Esophagus muscularis mucosa (tissue), 3 donors: ENCODE measurements at regions not wholly inside any gene's neighbourhood (a gene's known extent, or its start where the extent isn't known, plus 50 kb on each side); places are given as distances from the start of the nearest gene placed in this dataset.

Source experiments
- POLR2A ChIP-seq: fragments of 450-650 bp; IDR thresholded peaks from one replicate; pipeline ENCODE4 v1.6.1; 2017; ENCODE audit warnings: antibody characterized with exemption, moderate library complexity, mild to moderate bottlenecking, low read depth
- TF ChIP-seq, protein P1 (sequence below), 3 experiments: fragments of 200-600 bp in 2 of 3; fragments of 450-650 bp in 1 of 3; sonication (generic) in 2 of 3; IDR thresholded peaks; one replicate each; pipeline ENCODE4 v1.5.1; 2017 to 2019; ENCODE audit warnings: antibody characterized with exemption in 3 of 3, mild to moderate bottlenecking in 2 of 3, moderate library complexity in 1 of 3

DNA sequence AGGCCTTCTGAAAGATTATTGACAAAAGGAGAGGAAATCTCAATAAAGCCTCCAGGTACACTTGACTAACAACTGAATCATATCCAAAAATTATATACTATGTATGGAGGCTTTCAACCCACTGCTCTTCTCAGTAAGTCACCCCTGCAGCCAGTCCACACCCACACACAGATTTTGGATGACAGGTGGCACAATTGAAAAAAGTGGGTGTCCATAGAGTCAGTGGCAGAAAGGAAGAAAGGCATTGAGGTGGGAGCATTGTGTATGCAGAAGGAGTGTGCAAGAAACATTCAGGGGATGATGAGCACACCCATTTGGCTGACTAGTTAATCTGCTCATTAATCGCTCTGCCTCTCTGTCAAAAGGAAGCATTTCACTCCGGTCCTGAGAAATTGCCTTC, 150.6 kb upstream of the IL12B start:
- TF ChIP-seq, protein P1, sequence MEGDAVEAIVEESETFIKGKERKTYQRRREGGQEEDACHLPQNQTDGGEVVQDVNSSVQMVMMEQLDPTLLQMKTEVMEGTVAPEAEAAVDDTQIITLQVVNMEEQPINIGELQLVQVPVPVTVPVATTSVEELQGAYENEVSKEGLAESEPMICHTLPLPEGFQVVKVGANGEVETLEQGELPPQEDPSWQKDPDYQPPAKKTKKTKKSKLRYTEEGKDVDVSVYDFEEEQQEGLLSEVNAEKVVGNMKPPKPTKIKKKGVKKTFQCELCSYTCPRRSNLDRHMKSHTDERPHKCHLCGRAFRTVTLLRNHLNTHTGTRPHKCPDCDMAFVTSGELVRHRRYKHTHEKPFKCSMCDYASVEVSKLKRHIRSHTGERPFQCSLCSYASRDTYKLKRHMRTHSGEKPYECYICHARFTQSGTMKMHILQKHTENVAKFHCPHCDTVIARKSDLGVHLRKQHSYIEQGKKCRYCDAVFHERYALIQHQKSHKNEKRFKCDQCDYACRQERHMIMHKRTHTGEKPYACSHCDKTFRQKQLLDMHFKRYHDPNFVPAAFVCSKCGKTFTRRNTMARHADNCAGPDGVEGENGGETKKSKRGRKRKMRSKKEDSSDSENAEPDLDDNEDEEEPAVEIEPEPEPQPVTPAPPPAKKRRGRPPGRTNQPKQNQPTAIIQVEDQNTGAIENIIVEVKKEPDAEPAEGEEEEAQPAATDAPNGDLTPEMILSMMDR (IDR thresholded peaks at IDR 0.05): no peak
- no peak for TF ChIP-seq POLR2A
